GM19397 (cell line): ENCODE measurements at regions not wholly inside any gene's neighbourhood (a gene's known extent, or its start where the extent isn't known, plus 50 kb on each side); places are given as distances from the start of the nearest gene placed in this dataset.
"Not testable (repeated sequence)": the region's sequence is repeated elsewhere in the genome, so short reads cannot be mapped to it uniquely, and the experiment has no call there.

Experiments
- ATAC-seq: cut with Tn5 transposase; IDR thresholded peaks from one replicate; pipeline ENCODE4 v1.9.1; 2021; ENCODE audit warnings: mild to moderate bottlenecking, moderate library complexity; ENCODE audit not compliant: unreplicated experiment

DNA sequence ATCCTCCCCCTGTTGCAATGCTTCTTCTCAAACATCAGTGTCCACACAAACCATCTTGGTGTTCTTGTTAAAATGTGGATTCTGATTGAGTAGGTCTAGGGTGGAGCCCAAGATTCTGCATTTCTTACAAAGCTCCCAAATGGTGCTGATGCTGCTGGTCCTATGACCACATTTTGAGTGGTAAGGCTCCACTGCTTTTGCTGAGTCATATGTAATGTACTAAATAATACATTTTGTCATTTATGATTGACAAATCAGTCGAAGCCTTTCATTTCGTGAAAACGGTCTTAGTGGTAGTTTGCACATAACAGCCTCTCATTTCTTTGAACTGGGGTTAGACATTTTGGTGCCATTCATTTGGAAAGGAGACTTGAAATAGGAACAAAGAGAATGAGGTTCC lies 286.3 kb upstream of the DPP6 start:
- not testable (repeated sequence) for ATAC-seq

- ATAC-seq: not testable (repeated sequence)
Measured at GRCh38 chr7:153766926-153767325, 285.3 kb upstream of the DPP6 start.

DNA sequence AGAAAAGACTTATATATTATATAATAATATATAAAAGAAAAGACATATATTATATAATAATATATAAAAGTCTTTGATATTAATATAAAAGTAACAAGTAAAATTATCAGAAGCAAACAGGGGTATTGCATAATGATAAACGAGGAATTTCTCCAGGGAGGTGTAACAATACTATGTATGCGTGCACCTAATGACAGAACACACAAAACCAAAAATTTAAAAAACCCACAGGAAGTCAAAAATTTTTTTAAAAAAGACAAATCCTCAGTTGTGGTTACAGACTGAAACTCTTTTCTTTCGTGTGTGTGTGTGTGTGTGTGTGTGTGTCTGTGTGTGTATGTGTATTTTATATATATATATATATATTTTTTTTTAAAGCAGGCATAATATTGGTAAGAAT lies 279.2 kb upstream of the DPP6 start:
- ATAC-seq: no peak

GRCh38 chr7:153776940-153777339 lies 275.3 kb upstream of the DPP6 start:
- not testable (repeated sequence) for ATAC-seq

DNA sequence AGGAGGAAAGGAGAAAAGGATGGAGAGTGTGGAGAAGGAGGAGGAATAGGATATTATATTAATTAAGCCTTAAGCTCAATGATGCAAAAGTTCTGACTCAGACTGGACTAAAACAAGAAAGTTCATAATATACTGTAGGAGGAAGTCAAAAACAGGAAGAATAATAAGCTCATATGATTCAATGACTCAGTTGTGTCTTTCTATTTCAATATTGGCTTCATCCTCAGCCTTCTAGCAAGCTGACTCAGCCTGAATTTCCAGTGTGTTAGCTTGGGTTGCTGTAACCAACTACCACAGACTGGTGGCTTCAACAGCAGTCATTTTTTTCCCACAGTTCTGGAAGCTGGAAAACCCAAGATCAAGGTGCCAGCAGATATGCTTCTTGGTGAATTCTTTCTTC lies 254.8 kb upstream of the DPP6 start:
- not testable (repeated sequence) for ATAC-seq

DNA sequence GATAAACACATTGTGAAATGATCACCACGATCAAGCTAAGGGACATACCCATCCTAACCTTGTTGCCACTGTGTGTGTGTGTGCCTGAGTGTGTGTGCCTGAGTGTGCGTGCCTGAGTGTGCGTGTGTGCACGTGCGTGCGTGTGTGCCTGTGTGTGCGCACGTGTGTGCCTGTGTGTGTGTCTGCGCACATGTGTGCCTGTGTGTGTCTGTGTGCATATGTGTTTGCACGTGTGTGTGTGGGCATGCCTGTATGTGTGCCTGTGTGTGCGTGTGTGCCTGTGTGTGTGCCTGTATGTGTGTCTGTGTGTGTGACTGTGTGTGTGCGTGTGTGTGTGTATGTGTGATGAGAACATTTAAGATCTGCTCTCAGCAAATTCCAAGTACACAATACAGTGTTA lies 244.1 kb upstream of the DPP6 start:
- ATAC-seq: no peak

DNA sequence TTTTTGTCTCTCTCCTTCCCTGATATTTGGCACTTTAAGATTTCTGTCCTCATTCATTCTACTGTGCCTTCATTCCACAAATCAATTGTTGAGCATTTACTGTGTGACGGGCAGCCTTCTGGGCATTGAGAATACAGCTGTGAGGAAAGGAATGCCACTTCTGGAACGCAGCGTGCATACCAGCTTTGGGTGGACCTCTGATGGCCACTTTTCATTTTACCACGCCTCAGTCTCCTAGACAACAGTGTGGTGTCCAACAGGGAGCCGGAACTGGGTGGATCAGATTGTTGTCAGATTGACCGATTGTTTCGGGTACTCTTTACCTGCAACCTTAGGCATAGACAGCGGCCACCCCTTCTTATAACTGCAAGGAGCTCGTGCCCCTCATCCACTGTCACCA lies 222.7 kb upstream of the DPP6 start:
- ATAC-seq: no peak

- ATAC-seq: no peak
Measured at GRCh38 chr7:153832160-153832559, 220.0 kb upstream of the DPP6 start.

DNA sequence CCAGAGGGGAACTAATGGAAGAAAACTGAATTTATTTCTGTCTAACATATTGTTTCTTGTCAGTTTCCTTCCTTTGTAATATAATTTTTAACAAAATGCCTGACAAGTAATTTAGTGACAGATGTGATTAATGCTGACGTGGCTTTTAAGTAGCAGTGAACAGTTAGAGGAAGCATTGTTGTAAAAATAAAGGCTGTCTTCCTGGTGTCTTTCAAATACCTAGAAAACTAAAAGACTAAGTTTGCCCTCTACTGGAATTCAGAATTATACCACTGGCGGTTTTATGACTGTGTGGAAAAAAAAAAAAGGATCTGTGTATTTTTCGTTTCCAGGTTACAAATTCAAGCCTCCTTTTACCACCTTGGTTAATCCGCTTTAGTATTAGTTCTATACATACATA lies 217.1 kb upstream of the DPP6 start:
- no peak for ATAC-seq

GRCh38 chr7:153835712-153836265 lies 216.4 kb upstream of the DPP6 start:
- ATAC-seq: no peak

DNA sequence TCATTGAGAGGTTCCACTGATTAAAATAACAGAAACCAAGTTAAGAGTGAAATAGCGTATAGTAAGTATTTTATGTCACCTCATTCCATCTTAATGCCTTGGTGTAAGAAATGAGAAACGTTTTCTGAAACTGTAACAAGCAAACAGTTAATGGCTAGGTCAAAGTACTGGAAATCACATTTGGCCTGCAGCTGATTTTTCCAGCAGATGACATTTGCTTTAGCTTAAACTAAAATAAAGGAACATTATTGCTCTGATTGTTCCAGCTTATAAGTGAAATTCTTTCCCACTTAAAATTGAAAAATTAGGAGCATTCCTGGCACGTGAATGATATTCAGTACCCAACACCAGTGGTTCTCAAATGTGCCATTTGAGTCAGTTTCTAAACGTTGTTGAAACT lies 213.6 kb upstream of the DPP6 start:
- no peak for ATAC-seq

- ATAC-seq: no peak
Measured at GRCh38 chr7:153840861-153841260, 211.3 kb upstream of the DPP6 start.

GRCh38 chr7:153847828-153848227 lies 204.4 kb upstream of the DPP6 start:
- ATAC-seq: no peak

GRCh38 chr7:153852261-153852660 lies 199.9 kb upstream of the DPP6 start:
- no peak for ATAC-seq

DNA sequence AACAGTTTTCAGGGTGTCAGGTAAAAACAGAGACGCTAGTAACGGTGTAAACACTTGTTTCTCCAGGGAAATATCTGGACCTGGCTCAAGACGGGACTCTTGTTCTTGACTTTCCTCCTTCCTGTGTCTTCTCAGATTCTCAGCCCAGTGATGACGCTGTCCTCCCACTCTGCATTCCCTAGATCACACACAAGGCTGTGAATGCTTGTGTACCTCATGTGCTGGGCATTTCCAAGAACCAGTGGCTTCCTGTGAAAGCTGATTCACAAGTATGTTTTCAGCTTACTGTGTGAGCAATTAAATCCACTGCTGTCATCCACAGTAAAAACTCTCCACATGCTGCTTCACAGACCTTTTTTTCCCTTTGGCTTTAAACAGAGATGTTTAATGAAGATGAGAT lies 193.8 kb upstream of the DPP6 start:
- ATAC-seq: no peak

DNA sequence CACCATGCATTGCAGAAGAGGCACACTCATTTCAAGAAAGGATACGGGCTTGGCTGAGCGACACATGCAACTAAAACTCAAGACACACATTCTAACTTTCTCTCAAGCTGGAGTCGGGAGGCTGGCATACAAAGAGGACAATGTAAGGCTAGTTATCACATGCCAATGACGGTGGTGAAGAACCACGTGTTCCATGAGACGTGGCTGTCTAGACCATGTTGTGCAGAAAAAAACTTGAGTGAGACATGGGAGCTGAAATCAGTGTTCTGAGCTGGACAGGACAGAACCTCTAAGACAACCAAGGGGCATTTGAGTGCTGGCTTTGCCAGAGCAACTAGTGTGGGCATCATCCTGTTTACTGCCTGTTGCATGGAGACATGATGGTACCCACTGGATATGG lies 193.0 kb upstream of the DPP6 start:
- no peak for ATAC-seq

DNA sequence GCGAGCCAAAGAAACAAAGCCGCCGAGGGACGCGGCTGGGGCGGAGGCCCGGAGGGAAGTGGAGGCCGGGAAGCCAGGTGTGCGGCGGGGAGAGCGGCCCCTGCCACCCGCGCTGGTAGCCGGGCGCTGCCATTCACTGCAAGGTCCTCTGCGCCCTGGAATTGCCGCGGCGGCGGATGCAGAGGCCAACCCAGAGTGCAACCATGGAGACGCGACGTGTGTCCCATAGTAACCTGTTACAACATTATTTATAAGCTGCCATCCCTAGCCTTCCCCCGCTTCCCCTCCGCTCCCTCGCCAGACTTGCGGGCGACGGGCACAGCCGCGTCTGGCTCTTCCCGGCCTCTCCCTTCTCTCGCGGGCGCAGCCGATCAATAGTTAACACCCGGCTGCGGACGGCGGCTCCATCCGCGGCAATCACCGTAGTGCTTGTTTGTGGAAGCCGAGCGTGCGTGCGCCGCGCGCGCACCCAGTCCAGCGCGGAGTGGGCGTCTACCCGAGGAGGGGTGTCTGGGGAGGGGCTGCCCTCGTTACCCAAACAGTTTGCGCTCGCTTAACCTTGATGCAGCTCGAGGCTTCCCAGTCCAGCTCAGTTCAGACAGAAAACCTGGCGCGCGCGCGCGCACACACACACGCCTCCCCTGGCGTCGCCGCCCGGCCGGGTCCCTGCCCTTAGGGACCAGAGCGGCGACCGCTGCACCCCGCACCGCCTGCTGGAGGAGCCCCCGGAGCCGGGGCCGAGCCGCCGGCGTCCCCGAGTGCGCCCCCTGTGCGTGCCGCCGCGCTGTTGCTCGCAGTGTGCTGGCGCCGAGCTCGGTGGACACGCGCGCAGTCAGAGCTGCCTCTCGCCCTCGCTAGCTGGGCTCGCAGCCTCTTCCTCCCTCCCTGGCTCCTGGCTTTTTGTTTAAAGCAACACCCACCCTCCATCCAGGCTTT lies 165.4 kb upstream of the DPP6 start:
- no peak for ATAC-seq

DNA sequence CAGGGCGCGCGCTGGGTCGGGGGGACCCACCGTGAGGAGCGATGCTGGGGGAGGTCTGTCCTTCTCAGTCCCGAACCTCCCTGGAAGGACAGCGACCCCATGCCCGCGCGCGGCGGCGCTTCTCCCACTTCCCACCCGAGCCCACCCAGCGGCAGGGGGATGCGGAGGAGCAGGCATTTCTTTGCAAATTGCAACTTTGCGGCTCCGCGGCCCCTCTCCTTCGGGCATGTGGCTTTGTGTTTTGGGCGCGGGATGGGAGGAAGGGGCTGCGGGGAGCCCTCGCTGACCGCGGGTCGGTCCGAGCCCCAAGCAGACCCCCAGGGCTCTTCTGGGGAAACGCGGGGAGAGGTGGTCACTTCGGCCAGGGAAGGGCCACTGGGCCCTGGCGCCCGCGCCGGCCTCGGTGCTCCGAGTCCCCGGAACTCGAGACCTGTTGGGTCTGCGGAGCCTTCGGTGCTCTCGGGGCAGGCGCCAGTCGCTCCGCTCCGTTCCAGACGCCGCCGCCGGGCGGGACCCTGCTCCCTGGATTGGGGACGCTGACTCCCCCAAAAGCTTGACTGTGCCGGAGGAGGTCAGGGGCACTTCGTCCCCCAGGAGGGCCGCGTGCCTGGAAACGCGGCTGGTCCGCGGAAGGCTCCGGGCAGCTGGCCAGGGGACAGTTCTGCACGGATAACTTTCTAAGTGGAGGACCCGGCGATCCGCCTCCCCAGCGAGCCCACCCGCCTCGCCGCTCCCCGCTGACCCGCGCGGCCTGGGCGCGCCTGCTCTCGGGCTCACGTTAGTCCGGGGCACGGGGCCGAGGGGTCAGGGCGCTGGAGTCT lies 164.2 kb upstream of the DPP6 start:
- no peak for ATAC-seq

- ATAC-seq: no peak
Measured at GRCh38 chr7:153891990-153892389, 160.2 kb upstream of the DPP6 start.

GRCh38 chr7:153902862-153903261 lies 149.3 kb upstream of the DPP6 start:
- ATAC-seq: no peak

- ATAC-seq: no peak
Measured at GRCh38 chr7:153912211-153912610, 140.0 kb upstream of the DPP6 start.

- ATAC-seq: no peak
Measured at GRCh38 chr7:153920126-153920525, 132.1 kb upstream of the DPP6 start.
